H4 (cell line): ENCODE measurements at regions not wholly inside any gene's neighbourhood (a gene's known extent, or its start where the extent isn't known, plus 50 kb on each side); places are given as distances from the start of the nearest gene placed in this dataset.
"Not testable (repeated sequence)": the region's sequence is repeated elsewhere in the genome, so short reads cannot be mapped to it uniquely, and the experiment has no call there.

ENCODE experiments used
- DNase-seq: peaks from one replicate; pipeline ENCODE4 v3.0.0-alpha.2; 2015; ENCODE audit warnings: low spot score

GRCh38 chr7:130789436-130789835 lies 55.4 kb upstream of the KLF14 start:
- no peak for DNase-seq

GRCh38 chr7:130791746-130792145 lies 57.7 kb upstream of the KLF14 start:
- DNase-seq: no peak

GRCh38 chr7:130793855-130794618 lies 60.0 kb upstream of the KLF14 start:
- peak; percentile 36 for DNase-seq

- no peak for DNase-seq
Observed at GRCh38 chr7:130794619-130794922, 60.6 kb upstream of the KLF14 start.

- DNase-seq: not testable (repeated sequence)
Observed at GRCh38 chr7:130796425-130796824, 62.4 kb upstream of the KLF14 start.

GRCh38 chr7:130803127-130803526 lies 69.1 kb upstream of the KLF14 start:
- DNase-seq: no peak

GRCh38 chr7:130804220-130804619 lies 70.2 kb upstream of the KLF14 start:
- DNase-seq: no peak

- DNase-seq: not testable (repeated sequence)
Observed at GRCh38 chr7:130812819-130813218, 78.8 kb upstream of the KLF14 start.

- DNase-seq: peak; percentile 31
Observed at GRCh38 chr7:130814778-130815335, 80.8 kb upstream of the KLF14 start.

- DNase-seq: no peak
Observed at GRCh38 chr7:130818056-130818455, 84.0 kb upstream of the KLF14 start.

- no peak for DNase-seq
Observed at GRCh38 chr7:130821864-130822263, 87.9 kb upstream of the KLF14 start.

GRCh38 chr7:130822642-130823041 lies 88.6 kb upstream of the KLF14 start:
- DNase-seq: no peak

- DNase-seq: no peak
Observed at GRCh38 chr7:130823060-130823459, 89.1 kb upstream of the KLF14 start.

GRCh38 chr7:130825819-130826218 lies 91.8 kb upstream of the KLF14 start:
- no peak for DNase-seq

GRCh38 chr7:130829415-130829814 lies 95.4 kb upstream of the KLF14 start:
- DNase-seq: no peak

- DNase-seq: no peak
Observed at GRCh38 chr7:130831322-130831721, 97.3 kb upstream of the KLF14 start.

GRCh38 chr7:130831817-130832481 lies 97.9 kb upstream of the KLF14 start:
- peak; percentile 45 for DNase-seq

GRCh38 chr7:130838738-130839137 lies 104.7 kb upstream of the KLF14 start:
- DNase-seq: peak; percentile 79

GRCh38 chr7:130840599-130840998 lies 106.6 kb upstream of the KLF14 start:
- no peak for DNase-seq

- DNase-seq: no peak
Observed at GRCh38 chr7:130841416-130841815, 107.4 kb upstream of the KLF14 start.

GRCh38 chr7:130843703-130844102 lies 109.7 kb upstream of the KLF14 start:
- DNase-seq: no peak

- DNase-seq: peak; percentile 63
Observed at GRCh38 chr7:130844811-130845580, 111.0 kb upstream of the KLF14 start.
